HCT116 (cell line): ENCODE measurements at regions not wholly inside any gene's neighbourhood (a gene's known extent, or its start where the extent isn't known, plus 50 kb on each side); places are given as distances from the start of the nearest gene placed in this dataset.

ENCODE experiments used
- ATAC-seq: fragments of 200-7000 bp; cut with Tn5 transposase; 2 replicates; pipeline ENCODE4 v1.9.1; 2020; ENCODE audit warnings: mild to moderate bottlenecking, moderate library complexity
- BruUV-seq: library from RNA; stranded (reverse); fragments of 400-500 nt; replicated peaks from 2 replicates; lab custom pipeline; 2021; lab: Mats Ljungman, UMichigan
- CTCF ChIA-PET: fragments of 300-600 bp; sonication (Branson Sonifier 250); formaldehyde crosslinking; loops from one replicate; lab custom pipeline; 2021; ENCODE audit warnings: antibody characterized with exemption; lab: Charles Lee
- POLR2A ChIA-PET: fragments of 300-600, 350-600 bp; sonication (Branson Sonifier 250); formaldehyde crosslinking; loops from one replicate; lab custom pipeline; 2021; ENCODE audit warnings: antibody characterized with exemption; lab: Charles Lee
- RAD21 ChIA-PET, 2 experiments: fragments of 300-600 bp; sonication (Branson Sonifier 250); formaldehyde crosslinking; loops; one replicate each; lab custom pipeline; 2023; ENCODE audit warnings: low total read pairs in 2 of 2; ENCODE audit not compliant: uncharacterized antibody in 2 of 2, unreplicated experiment in 2 of 2, low non-redundant PET in 1 of 2; lab: Charles Lee
- DNase-seq: peaks from one replicate; pipeline ENCODE4 v3.0.0-alpha.2; 2010; ENCODE audit warnings: low read depth, low spot score
- H2AFZ ChIP-seq: fragments of 200-600 bp; shearing (Covaris generic), sonication (generic); 2 replicates; pipeline ENCODE4 v1.6.1; 2017; ENCODE audit warnings: low read depth, mixed run types, mixed read lengths, antibody characterized with exemption, low read length; ENCODE audit not compliant: poor library complexity, severe bottlenecking
- H3K27ac ChIP-seq: 2 replicates; pipeline ENCODE4 v1.5.1; 2012; ENCODE audit warnings: low read depth, low read length
- H3K27me3 ChIP-seq: fragments of 200-600 bp; sonication (generic); 2 replicates; pipeline ENCODE4 v1.6.1; 2016; ENCODE audit warnings: mixed run types, low read length, mixed read lengths; ENCODE audit not compliant: insufficient read depth
- H3K36me3 ChIP-seq, 2 experiments: fragments of 200-500 bp in 1 of 2; fragments of 200-600 bp in 1 of 2; sonication (Bioruptor generic) in 1 of 2; sonication (generic) in 1 of 2; 2 replicates each; pipeline versions ENCODE4 v1.5.1 to v1.6.1; 2014 to 2016; ENCODE audit warnings: low read length in 2 of 2, inconsistent platforms in 1 of 2, mixed read lengths in 1 of 2, mixed run types in 1 of 2; ENCODE audit not compliant: insufficient read depth in 2 of 2, control insufficient read depth in 1 of 2
- H3K4me1 ChIP-seq, 2 experiments: fragments of 200-600 bp in 1 of 2; sonication (generic) in 1 of 2; 2 replicates each; pipeline versions ENCODE4 v1.5.1 to v1.6.1; 2012 to 2017; ENCODE audit warnings: low read length in 2 of 2, inconsistent platforms in 1 of 2, mild to moderate bottlenecking in 1 of 2, mixed read lengths in 1 of 2, mixed run types in 1 of 2, moderate library complexity in 1 of 2; ENCODE audit not compliant: insufficient read depth in 2 of 2, control insufficient read depth in 1 of 2
- H3K4me2 ChIP-seq: fragments of 200-600 bp; sonication (generic); 2 replicates; pipeline ENCODE4 v1.6.1; 2017; ENCODE audit warnings: mixed run types, low read length, mixed read lengths
- H3K4me3 ChIP-seq, 2 experiments: fragments of 200-600 bp in 1 of 2; sonication (generic) in 1 of 2; replicated peaks in 1 of 2; 2 replicates each; pipeline ENCODE4 v1.5.1; 2011 to 2016; ENCODE audit warnings: low read length in 2 of 2, control low read depth in 1 of 2, low read depth in 1 of 2, mild to moderate bottlenecking in 1 of 2, mixed read lengths in 1 of 2, mixed run types in 1 of 2
- H3K79me2 ChIP-seq: fragments of 200-600 bp; sonication (generic); 2 replicates; pipeline ENCODE4 v1.6.1; 2017; ENCODE audit warnings: mild to moderate bottlenecking, mixed run types, low read length, moderate library complexity, mixed read lengths; ENCODE audit not compliant: insufficient read depth
- H3K9ac ChIP-seq: fragments of 200-600 bp; sonication (generic); 2 replicates; pipeline ENCODE4 v1.6.1; 2016; ENCODE audit warnings: low read length, mixed read lengths
- H3K9me2 ChIP-seq: fragments of 200-600 bp; sonication (generic), shearing (Covaris generic); 2 replicates; pipeline ENCODE4 v1.6.1; 2017; ENCODE audit warnings: mixed run types, mild to moderate bottlenecking, moderate library complexity; ENCODE audit not compliant: insufficient read depth
- H3K9me3 ChIP-seq, 2 experiments: fragments of 200-500 bp in 1 of 2; fragments of 200-600 bp in 1 of 2; sonication (Bioruptor generic) in 1 of 2; sonication (generic) in 1 of 2; 2 replicates each; pipeline ENCODE4 v1.6.1; 2014 to 2017; ENCODE audit warnings: low read length in 2 of 2, mixed read lengths in 2 of 2, inconsistent platforms in 1 of 2, low read depth in 1 of 2, mild to moderate bottlenecking in 1 of 2, mixed run types in 1 of 2, moderate library complexity in 1 of 2; ENCODE audit not compliant: control insufficient read depth in 1 of 2, insufficient read depth in 1 of 2
- H4K20me1 ChIP-seq: fragments of 200-600 bp; sonication (generic), shearing (Covaris generic); 2 replicates; pipeline ENCODE4 v1.6.1; 2017; ENCODE audit warnings: mixed run types, mild to moderate bottlenecking, moderate library complexity; ENCODE audit not compliant: insufficient read depth
- ATF3 ChIP-seq: IDR thresholded peaks from 2 replicates; pipeline ENCODE4 v1.6.1; 2012
- CBX3 ChIP-seq: IDR thresholded peaks from 2 replicates; pipeline ENCODE4 v1.6.1; 2012; ENCODE audit warnings: low read depth
- CEBPB ChIP-seq: IDR thresholded peaks from 2 replicates; pipeline ENCODE4 v1.6.1; 2012; ENCODE audit warnings: low read depth
- EGR1 ChIP-seq: IDR thresholded peaks from 2 replicates; pipeline ENCODE4 v1.6.1; 2012; ENCODE audit warnings: low read depth
- ELF1 ChIP-seq: IDR thresholded peaks from 2 replicates; pipeline ENCODE4 v1.6.1; 2012; ENCODE audit warnings: low read depth, borderline replicate concordance
- FOSL1 ChIP-seq: IDR thresholded peaks from 2 replicates; pipeline ENCODE4 v1.6.1; 2012; ENCODE audit warnings: low read depth
- JUND ChIP-seq: IDR thresholded peaks from 2 replicates; pipeline ENCODE4 v1.6.1; 2012
- POLR2A ChIP-seq: IDR thresholded peaks from 2 replicates; pipeline ENCODE4 v1.7.0; 2011; ENCODE audit warnings: borderline replicate concordance; ENCODE audit not compliant: insufficient read depth, insufficient read length; ENCODE audit errors: extremely low read depth
- POLR2AphosphoS5 ChIP-seq: IDR thresholded peaks from 2 replicates; pipeline ENCODE4 v1.6.1; 2011; ENCODE audit warnings: mild to moderate bottlenecking, low read depth, low read length, moderate library complexity
- RAD21 ChIP-seq: IDR thresholded peaks from 2 replicates; pipeline ENCODE4 v1.6.1; 2012; ENCODE audit warnings: low read depth, mild to moderate bottlenecking
- SIN3A ChIP-seq: IDR thresholded peaks from 2 replicates; pipeline ENCODE4 v1.6.1; 2012; ENCODE audit warnings: low read depth
- SP1 ChIP-seq: IDR thresholded peaks from 2 replicates; pipeline ENCODE4 v1.6.1; 2012; ENCODE audit warnings: low read depth
- SRF ChIP-seq: IDR thresholded peaks from 2 replicates; pipeline ENCODE4 v1.6.1; 2012; ENCODE audit warnings: low read depth
- TCF7L2 ChIP-seq: IDR thresholded peaks from 2 replicates; pipeline ENCODE4 v1.7.0; 2011; ENCODE audit warnings: borderline replicate concordance, inconsistent platforms; ENCODE audit not compliant: insufficient read depth, insufficient read length; ENCODE audit errors: extremely low read depth
- ZFX ChIP-seq: fragments of 450-650 bp; IDR thresholded peaks from 2 replicates; pipeline ENCODE4 v1.6.1; 2017
- ZNF274 ChIP-seq: fragments of 200-500 bp; sonication (Bioruptor generic); IDR thresholded peaks from 2 replicates; pipeline ENCODE4 v1.6.1; 2014; ENCODE audit warnings: mild to moderate bottlenecking, low read depth, low read length, inconsistent platforms
- intact Hi-C: fragments of 100-400 bp; cut with micrococcal nuclease; formaldehyde crosslinking; loops from 2 replicates; pipeline ENCODE4 v1.10.0; 2022
- TF ChIP-seq, protein P1 (sequence below): IDR thresholded peaks from 2 replicates; pipeline ENCODE4 v1.6.1; 2012; ENCODE audit warnings: low read depth
- TF ChIP-seq, protein P2 (sequence below): IDR thresholded peaks from 2 replicates; pipeline ENCODE4 v1.6.1; 2012

DNA sequence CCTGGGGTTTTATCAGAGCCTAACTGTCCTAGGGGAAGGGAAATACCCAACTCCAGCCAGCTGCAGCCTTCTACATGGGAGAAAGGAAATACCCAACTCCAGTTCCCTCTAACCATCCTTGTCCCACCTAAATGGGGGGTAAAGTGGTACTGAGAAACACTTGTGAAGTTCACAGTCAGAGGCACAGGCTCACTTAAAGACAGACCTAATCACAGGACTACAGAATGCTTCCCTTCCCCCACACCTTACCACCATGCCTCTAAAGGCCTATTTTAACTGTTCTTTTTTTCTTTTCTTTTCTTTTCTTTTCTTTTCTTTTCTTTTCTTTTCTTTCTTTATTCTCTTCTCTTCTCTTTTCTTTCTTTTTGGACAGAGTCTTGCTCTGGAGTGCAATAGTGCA, 324.6 kb downstream of the SPATA17 start (continued):
- TF ChIP-seq, protein P1, sequence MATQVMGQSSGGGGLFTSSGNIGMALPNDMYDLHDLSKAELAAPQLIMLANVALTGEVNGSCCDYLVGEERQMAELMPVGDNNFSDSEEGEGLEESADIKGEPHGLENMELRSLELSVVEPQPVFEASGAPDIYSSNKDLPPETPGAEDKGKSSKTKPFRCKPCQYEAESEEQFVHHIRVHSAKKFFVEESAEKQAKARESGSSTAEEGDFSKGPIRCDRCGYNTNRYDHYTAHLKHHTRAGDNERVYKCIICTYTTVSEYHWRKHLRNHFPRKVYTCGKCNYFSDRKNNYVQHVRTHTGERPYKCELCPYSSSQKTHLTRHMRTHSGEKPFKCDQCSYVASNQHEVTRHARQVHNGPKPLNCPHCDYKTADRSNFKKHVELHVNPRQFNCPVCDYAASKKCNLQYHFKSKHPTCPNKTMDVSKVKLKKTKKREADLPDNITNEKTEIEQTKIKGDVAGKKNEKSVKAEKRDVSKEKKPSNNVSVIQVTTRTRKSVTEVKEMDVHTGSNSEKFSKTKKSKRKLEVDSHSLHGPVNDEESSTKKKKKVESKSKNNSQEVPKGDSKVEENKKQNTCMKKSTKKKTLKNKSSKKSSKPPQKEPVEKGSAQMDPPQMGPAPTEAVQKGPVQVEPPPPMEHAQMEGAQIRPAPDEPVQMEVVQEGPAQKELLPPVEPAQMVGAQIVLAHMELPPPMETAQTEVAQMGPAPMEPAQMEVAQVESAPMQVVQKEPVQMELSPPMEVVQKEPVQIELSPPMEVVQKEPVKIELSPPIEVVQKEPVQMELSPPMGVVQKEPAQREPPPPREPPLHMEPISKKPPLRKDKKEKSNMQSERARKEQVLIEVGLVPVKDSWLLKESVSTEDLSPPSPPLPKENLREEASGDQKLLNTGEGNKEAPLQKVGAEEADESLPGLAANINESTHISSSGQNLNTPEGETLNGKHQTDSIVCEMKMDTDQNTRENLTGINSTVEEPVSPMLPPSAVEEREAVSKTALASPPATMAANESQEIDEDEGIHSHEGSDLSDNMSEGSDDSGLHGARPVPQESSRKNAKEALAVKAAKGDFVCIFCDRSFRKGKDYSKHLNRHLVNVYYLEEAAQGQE = no peak
- no peak for TF ChIP-seq POLR2A
- TF ChIP-seq SP1 = no peak
- TF ChIP-seq RAD21 = no peak
- TF ChIP-seq, protein P2, sequence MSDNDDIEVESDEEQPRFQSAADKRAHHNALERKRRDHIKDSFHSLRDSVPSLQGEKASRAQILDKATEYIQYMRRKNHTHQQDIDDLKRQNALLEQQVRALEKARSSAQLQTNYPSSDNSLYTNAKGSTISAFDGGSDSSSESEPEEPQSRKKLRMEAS = no peak
- TF ChIP-seq ELF1 = no peak
- TF ChIP-seq FOSL1 = no peak
- no peak for TF ChIP-seq POLR2AphosphoS5

DNA sequence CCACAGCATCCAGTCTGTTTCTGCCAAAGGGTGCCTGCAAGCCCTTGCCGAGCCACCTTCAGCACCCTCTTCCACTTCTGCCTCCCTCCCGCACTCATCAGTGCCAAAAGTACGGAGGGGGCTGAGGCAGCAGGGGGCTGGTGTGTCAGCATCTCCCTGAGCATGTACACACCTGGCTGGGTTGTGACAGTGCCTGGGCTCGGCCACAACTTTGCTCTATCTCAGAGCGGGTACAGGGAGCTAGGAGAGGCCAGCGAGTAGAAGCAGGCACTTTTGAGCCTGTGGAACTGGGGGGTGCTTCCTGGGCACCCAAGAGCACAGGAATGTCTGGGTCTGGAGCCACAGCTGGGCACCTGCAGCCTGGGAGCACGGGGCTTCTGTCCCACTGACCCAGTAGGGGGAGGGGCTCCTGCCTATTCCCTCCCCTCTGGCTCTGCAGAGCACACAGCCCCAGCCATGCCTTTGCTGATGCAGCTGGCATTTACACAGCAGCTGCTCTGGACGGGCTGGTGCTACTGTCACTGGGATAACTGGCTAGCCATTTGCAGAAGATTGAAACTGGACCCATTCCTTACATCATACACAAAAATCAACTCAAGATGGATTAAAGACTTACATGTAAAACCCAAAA, 319.8 kb upstream of the RRP15 start:
- DNase-seq = no peak
- no peaks in the 10 kb centered on the region for H3K79me2 ChIP-seq
- ChIA-PET CTCF (no interaction called here), POLR2A (no interaction called here), RAD21 (no interaction called here)
- H3K4me1 ChIP-seq = no peaks in the 10 kb centered on the region
- ATAC-seq = peak; percentile 40; the same call in 1 of the 2 replicates
- H3K4me2 ChIP-seq = no peak overlapping the region; the same call in 1 of the 2 replicates
- H4K20me1 ChIP-seq = no peaks in the 10 kb centered on the region
- peaks cover 16% of the 10 kb centered on the region; the same call in 1 of the 2 replicates for H3K27me3 ChIP-seq
- no peak overlapping the region for H3K9ac ChIP-seq
- no peaks in the 10 kb centered on the region; a peak in 1 of 4 replicates for H3K9me3 ChIP-seq
- no peaks in the 10 kb centered on the region for H3K36me3 ChIP-seq
- BruUV-seq = no TSS peak
- intact Hi-C loops = no loop called here
- no peak overlapping the region for H3K27ac ChIP-seq
- H3K4me3 ChIP-seq = no peak overlapping the region
- H3K9me2 ChIP-seq = no peaks in the 10 kb centered on the region
- H2AFZ ChIP-seq = no peak overlapping the region
- TF ChIP-seq POLR2A (no peak), SIN3A (no peak), CEBPB (no peak), CBX3 (no peak), SP1 (no peak), JUND (no peak), ZFX (no peak), TCF7L2 (no peak), ATF3 (no peak), ZNF274 (no peak), ELF1 (no peak), EGR1 (no peak), SRF (no peak)
- TF ChIP-seq, protein P1 = no peak
